ENCODE measurements at regions not wholly inside any gene's neighbourhood (a gene's known extent, or its start where the extent isn't known, plus 50 kb on each side); places are given as distances from the start of the nearest gene placed in this dataset.

- TF ChIP-seq, protein P1, sequence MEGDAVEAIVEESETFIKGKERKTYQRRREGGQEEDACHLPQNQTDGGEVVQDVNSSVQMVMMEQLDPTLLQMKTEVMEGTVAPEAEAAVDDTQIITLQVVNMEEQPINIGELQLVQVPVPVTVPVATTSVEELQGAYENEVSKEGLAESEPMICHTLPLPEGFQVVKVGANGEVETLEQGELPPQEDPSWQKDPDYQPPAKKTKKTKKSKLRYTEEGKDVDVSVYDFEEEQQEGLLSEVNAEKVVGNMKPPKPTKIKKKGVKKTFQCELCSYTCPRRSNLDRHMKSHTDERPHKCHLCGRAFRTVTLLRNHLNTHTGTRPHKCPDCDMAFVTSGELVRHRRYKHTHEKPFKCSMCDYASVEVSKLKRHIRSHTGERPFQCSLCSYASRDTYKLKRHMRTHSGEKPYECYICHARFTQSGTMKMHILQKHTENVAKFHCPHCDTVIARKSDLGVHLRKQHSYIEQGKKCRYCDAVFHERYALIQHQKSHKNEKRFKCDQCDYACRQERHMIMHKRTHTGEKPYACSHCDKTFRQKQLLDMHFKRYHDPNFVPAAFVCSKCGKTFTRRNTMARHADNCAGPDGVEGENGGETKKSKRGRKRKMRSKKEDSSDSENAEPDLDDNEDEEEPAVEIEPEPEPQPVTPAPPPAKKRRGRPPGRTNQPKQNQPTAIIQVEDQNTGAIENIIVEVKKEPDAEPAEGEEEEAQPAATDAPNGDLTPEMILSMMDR (conservative IDR thresholded peaks at IDR 0.05; ENCODE audit: low read depth, low read length) = no peak
- no peak for TF ChIP-seq RFX5 (IDR thresholded peaks at IDR 0.05; ENCODE audit: low read depth, low read length)
- no peak for TF ChIP-seq NFE2L2 (IDR thresholded peaks at IDR 0.05; ENCODE audit: low read depth, low read length)
- in situ Hi-C loops (cut with MboI; ENCODE audit: low sequenced_read_pairs) = no loop called here
- Histone ChIP-seq H3K9me1 (ENCODE audit: insufficient read depth, low read length) (no peaks in the 10 kb centered on the region), H3K79me1 (ENCODE audit: low read depth in 1 of 2, low read length in 2 of 2) (no peaks in the 10 kb centered on the region), H2BK20ac (ENCODE audit: low read depth, low read length) (no peak overlapping the region), H3K18ac (ENCODE audit: low read depth, low read length) (no peak overlapping the region), H4K8ac (ENCODE audit: low read depth in 2 of 2, low read length in 2 of 2) (no peak overlapping the region), H3K4me2 (ENCODE audit: low read depth, low read length) (no peak overlapping the region), H2AK5ac (ENCODE audit: low read depth, low read length) (no peak overlapping the region), H4K20me1 (ENCODE audit: insufficient read depth, low read length) (no peaks in the 10 kb centered on the region), H2AFZ (replicated peaks; ENCODE audit: low read length, poor library complexity) (no peak overlapping the region), H3K9ac (ENCODE audit: low read depth, low read length) (no peak overlapping the region), H3K4me1 (ENCODE audit: control insufficient read depth, insufficient read depth, low read length) (no peaks in the 10 kb centered on the region), H3K14ac (replicated peaks; ENCODE audit: low read depth, low read length) (no peak overlapping the region), H2AK9ac (replicated peaks; ENCODE audit: low read depth, low read length, poor library complexity) (no peak overlapping the region), H4K5ac (ENCODE audit: low read depth, low read length) (no peak overlapping the region), H3K27ac (ENCODE audit: insufficient read depth, low read length) (no peak overlapping the region), H2BK5ac (ENCODE audit: low read depth, low read length, poor library complexity, severe bottlenecking) (no peak overlapping the region), H3K4ac (ENCODE audit: low read depth, low read length) (no peak overlapping the region), H2BK15ac (ENCODE audit: low read depth, low read length) (no peak overlapping the region), H3K9me3 (ENCODE audit: control insufficient read depth, insufficient read depth, low read length) (no peaks in the 10 kb centered on the region), H2BK120ac (ENCODE audit: low read depth, low read length) (no peak overlapping the region), H3K56ac (ENCODE audit: extremely low read depth, insufficient read depth, low read length) (no peak overlapping the region), H3K27me3 (ENCODE audit: control insufficient read depth, insufficient read depth, low read length) (no peaks in the 10 kb centered on the region), H4K91ac (ENCODE audit: insufficient read depth, low read depth, low read length) (no peak overlapping the region), H3K4me3 (ENCODE audit: insufficient read depth, low read depth, low read length) (no peak overlapping the region), H3K23ac (ENCODE audit: low read depth, low read length) (no peak overlapping the region), H3K36me3 (ENCODE audit: control insufficient read depth, insufficient read depth, low read length) (no peaks in the 10 kb centered on the region)
- dilution Hi-C loops (cut with HindIII; ENCODE audit: low sequenced_read_pairs, unreplicated experiment) = no loop called here
- no TSS peak for BruUV-seq (replicated peaks)
- POLR2A ChIA-PET (ENCODE audit: unreplicated experiment) = no interaction called here
- WGBS, 2 experiments (ENCODE audit: extremely low coverage in 2 of 2, insufficient read length in 1 of 2) = no CpG with 5 or more reads among the region's 2 CpGs
- intact Hi-C loops (cut with micrococcal nuclease) = no loop called here
- ATAC-seq (ENCODE audit: low read depth) = no peak
- CTCF ChIA-PET = interaction anchor here (0.6 kb wide), 1 partner anchor 19 kb away, joined by 3 read pairs; no protein-coding TSS in a partner anchor
- DNase-seq = no peak
These were observed 92.0 kb downstream of the TMPRSS5 start for GRCh38 chr11:113614097-113614496.

Data from IMR-90 (cell line).